ENCODE measurements at regions not wholly inside any gene's neighbourhood (a gene's known extent, or its start where the extent isn't known, plus 50 kb on each side); places are given as distances from the start of the nearest gene placed in this dataset.

DNA sequence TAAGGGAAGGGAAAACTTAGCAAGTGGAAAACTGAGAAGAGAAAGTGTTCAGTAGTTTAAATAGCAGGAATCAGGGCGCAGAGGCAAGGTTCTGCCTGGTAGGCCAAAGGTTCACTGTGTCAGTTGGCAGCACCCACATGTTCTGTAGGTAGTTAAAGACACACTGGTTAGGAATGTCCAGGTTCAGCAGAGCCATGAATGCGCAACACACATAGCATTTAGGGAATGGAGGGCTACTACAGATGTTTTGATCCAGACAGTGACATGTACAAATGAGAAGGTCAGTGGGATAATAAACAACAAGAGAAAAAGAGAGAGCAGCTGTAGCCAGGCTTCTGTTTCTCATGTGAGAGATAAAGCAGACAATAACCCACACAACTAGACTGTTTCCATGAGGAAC lies 56.2 kb upstream of the ARHGAP42 start:
- POLR2A ChIA-PET = no interaction called here
- 29% methylated on average over 2 of the region's 2 CpGs for WGBS (ENCODE audit: low lambda C conversion rate)
- H3K27ac ChIP-seq (ENCODE audit: extremely low read length, insufficient read depth, low read length) = no peak overlapping the region
- H3K36me3 ChIP-seq (replicated peaks in 1 of 2; ENCODE audit: control insufficient read depth in 1 of 2, insufficient read depth in 2 of 2, low read length in 2 of 2) = no peaks in the 10 kb centered on the region
- H3K4me1 ChIP-seq (ENCODE audit: insufficient read depth, low read length) = peaks cover 10% of the 10 kb centered on the region
- DNase-seq (ENCODE audit: low spot score) = no peak
- H2AFZ ChIP-seq (ENCODE audit: low read length) = no peak overlapping the region
- no peaks in the 10 kb centered on the region for H4K20me1 ChIP-seq (ENCODE audit: insufficient read depth, low read length)
- no peak for ATAC-seq
- no peak overlapping the region for H3K4me3 ChIP-seq (replicated peaks in 1 of 3; ENCODE audit: insufficient read depth in 1 of 3, low read depth in 2 of 3, low read length in 3 of 3)
- BruUV-seq (replicated peaks) = no TSS peak
- H3K9me3 ChIP-seq (ENCODE audit: low read length) = no peaks in the 10 kb centered on the region
- CTCF ChIA-PET (ENCODE audit: low intra/inter-chr PET ratio, low total read pairs) = no interaction called here
- intact Hi-C loops (cut with micrococcal nuclease; ENCODE audit: unreplicated experiment) (no loop called here), in situ Hi-C loops (cut with HindIII; ENCODE audit: extremely low pct_ligation_motif_present, low pct_unique_long_range_greater_than_20kb) (no loop called here)
- H3K4me2 ChIP-seq (ENCODE audit: low read depth, low read length) = no peak overlapping the region
- no peak overlapping the region for H3K9ac ChIP-seq (ENCODE audit: insufficient read depth, low read depth, low read length)
- no peaks in the 10 kb centered on the region for H3K79me2 ChIP-seq (ENCODE audit: insufficient read depth, low read length)
- no peak for FAIRE-seq
- no peaks in the 10 kb centered on the region for H3K27me3 ChIP-seq (ENCODE audit: control insufficient read depth in 1 of 2, insufficient read depth in 2 of 2, low read length in 2 of 2)
- TF ChIP-seq SRSF9 (IDR thresholded peaks at IDR 0.05; ENCODE audit: borderline replicate concordance, insufficient read depth, low read depth, low read length, poor library complexity, severe bottlenecking) (no peak), THAP8 (CRISPR knock-in tag; IDR thresholded peaks at IDR 0.05; ENCODE audit: borderline replicate concordance) (no peak), MAZ (IDR thresholded peaks at IDR 0.05; ENCODE audit: borderline replicate concordance, low read depth, low read length) (no peak), MAZ (CRISPR knock-in tag; IDR thresholded peaks at IDR 0.05; ENCODE audit: low read depth) (no peak), GPN1 (CRISPR knock-in tag; IDR thresholded peaks at IDR 0.05; ENCODE audit: borderline replicate concordance) (no peak), BORCS8-MEF2B (CRISPR knock-in tag; IDR thresholded peaks at IDR 0.05) (no peak), PCBP1 (IDR thresholded peaks at IDR 0.05; ENCODE audit: borderline replicate concordance, low read depth, low read length) (no peak), RORA (CRISPR knock-in tag; IDR thresholded peaks at IDR 0.05) (no peak), ZFP41 (CRISPR knock-in tag; IDR thresholded peaks at IDR 0.05; ENCODE audit: borderline replicate concordance) (no peak), KLF6 (CRISPR knock-in tag; IDR thresholded peaks at IDR 0.05) (no peak), ZNF646 (CRISPR knock-in tag; IDR thresholded peaks at IDR 0.05) (no peak), MLX (CRISPR knock-in tag; IDR thresholded peaks at IDR 0.05) (no peak), ELF3 (CRISPR knock-in tag; IDR thresholded peaks at IDR 0.05) (no peak)
- TF ChIP-seq, protein P1, sequence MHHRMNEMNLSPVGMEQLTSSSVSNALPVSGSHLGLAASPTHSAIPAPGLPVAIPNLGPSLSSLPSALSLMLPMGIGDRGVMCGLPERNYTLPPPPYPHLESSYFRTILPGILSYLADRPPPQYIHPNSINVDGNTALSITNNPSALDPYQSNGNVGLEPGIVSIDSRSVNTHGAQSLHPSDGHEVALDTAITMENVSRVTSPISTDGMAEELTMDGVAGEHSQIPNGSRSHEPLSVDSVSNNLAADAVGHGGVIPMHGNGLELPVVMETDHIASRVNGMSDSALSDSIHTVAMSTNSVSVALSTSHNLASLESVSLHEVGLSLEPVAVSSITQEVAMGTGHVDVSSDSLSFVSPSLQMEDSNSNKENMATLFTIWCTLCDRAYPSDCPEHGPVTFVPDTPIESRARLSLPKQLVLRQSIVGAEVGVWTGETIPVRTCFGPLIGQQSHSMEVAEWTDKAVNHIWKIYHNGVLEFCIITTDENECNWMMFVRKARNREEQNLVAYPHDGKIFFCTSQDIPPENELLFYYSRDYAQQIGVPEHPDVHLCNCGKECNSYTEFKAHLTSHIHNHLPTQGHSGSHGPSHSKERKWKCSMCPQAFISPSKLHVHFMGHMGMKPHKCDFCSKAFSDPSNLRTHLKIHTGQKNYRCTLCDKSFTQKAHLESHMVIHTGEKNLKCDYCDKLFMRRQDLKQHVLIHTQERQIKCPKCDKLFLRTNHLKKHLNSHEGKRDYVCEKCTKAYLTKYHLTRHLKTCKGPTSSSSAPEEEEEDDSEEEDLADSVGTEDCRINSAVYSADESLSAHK (CRISPR knock-in tag; IDR thresholded peaks at IDR 0.05; ENCODE audit: borderline replicate concordance) = no peak
- TF ChIP-seq, protein P2, sequence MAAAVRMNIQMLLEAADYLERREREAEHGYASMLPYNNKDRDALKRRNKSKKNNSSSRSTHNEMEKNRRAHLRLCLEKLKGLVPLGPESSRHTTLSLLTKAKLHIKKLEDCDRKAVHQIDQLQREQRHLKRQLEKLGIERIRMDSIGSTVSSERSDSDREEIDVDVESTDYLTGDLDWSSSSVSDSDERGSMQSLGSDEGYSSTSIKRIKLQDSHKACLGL (CRISPR knock-in tag; IDR thresholded peaks at IDR 0.05) = no peak
